SU-DHL-6 (cell line): ENCODE measurements at regions not wholly inside any gene's neighbourhood (a gene's known extent, or its start where the extent isn't known, plus 50 kb on each side); places are given as distances from the start of the nearest gene placed in this dataset.

Experiments
- H2AFZ ChIP-seq: fragments of 200-600 bp; sonication (generic); 2 replicates; pipeline ENCODE4 v1.6.1; 2014; ENCODE audit warnings: low read depth, mild to moderate bottlenecking, moderate library complexity, mixed read lengths, antibody characterized with exemption, low read length; ENCODE audit not compliant: severe bottlenecking
- H3F3A ChIP-seq: fragments of 200-600 bp; shearing (Covaris generic); 2 replicates; pipeline ENCODE4 v1.6.0; 2016; ENCODE audit warnings: antibody characterized with exemption, mild to moderate bottlenecking; ENCODE audit not compliant: insufficient read depth
- H3K27ac ChIP-seq: fragments of 200-600 bp; sonication (generic); 2 replicates; pipeline ENCODE4 v1.5.1; 2016; ENCODE audit warnings: low read depth, mild to moderate bottlenecking, low read length, moderate library complexity, mixed read lengths
- H3K27me3 ChIP-seq: fragments of 200-600 bp; sonication (generic), shearing (Covaris generic); 2 replicates; pipeline ENCODE4 v1.6.0; 2014; ENCODE audit warnings: mild to moderate bottlenecking, low read length
- H3K36me3 ChIP-seq: fragments of 200-600 bp; sonication (generic); 2 replicates; pipeline ENCODE4 v1.6.1; 2014; ENCODE audit warnings: mild to moderate bottlenecking, low read length, mixed read lengths
- H3K4me2 ChIP-seq: fragments of 300-600, 200-600 bp; shearing (Covaris generic), sonication (generic); 2 replicates; pipeline ENCODE4 v1.6.0; 2014; ENCODE audit warnings: low read length, low read depth, mild to moderate bottlenecking; ENCODE audit not compliant: poor library complexity, severe bottlenecking
- H3K4me3 ChIP-seq: fragments of 200-600 bp; sonication (generic); 2 replicates; pipeline ENCODE4 v1.5.1; 2014; ENCODE audit warnings: antibody characterized with exemption, low read length, mild to moderate bottlenecking, mixed read lengths; ENCODE audit not compliant: insufficient read depth, poor library complexity, severe bottlenecking
- H3K79me2 ChIP-seq: fragments of 200-600 bp; sonication (generic); 2 replicates; pipeline ENCODE4 v1.6.1; 2014; ENCODE audit warnings: mild to moderate bottlenecking, low read length, moderate library complexity; ENCODE audit not compliant: insufficient read depth
- H3K9ac ChIP-seq: fragments of 200-600 bp; sonication (generic); 2 replicates; pipeline ENCODE4 v1.7.0; 2014; ENCODE audit warnings: mild to moderate bottlenecking, low read length
- H3K9me2 ChIP-seq: fragments of 200-600 bp; sonication (generic); replicated peaks from 2 replicates; pipeline ENCODE4 v1.6.1; 2014; ENCODE audit warnings: low read length; ENCODE audit not compliant: insufficient read depth
- H3K9me3 ChIP-seq: fragments of 200-600 bp; sonication (generic); 2 replicates; pipeline ENCODE4 v1.6.1; 2014; ENCODE audit warnings: low read length, mixed read lengths; ENCODE audit not compliant: insufficient read depth
- H4K20me1 ChIP-seq: fragments of 200-600 bp; sonication (generic); 2 replicates; pipeline ENCODE4 v1.6.1; 2014; ENCODE audit warnings: low read depth, mild to moderate bottlenecking, antibody characterized with exemption, low read length, moderate library complexity, mixed read lengths
- EZH2phosphoT487 ChIP-seq: fragments of 200-600 bp; sonication (generic), shearing (Covaris generic); conservative IDR thresholded peaks from 2 replicates; pipeline ENCODE4 v1.6.1; 2018; ENCODE audit warnings: mild to moderate bottlenecking, antibody characterized with exemption, low read length, moderate library complexity, mixed read lengths
- TF ChIP-seq, protein P1 (sequence below): fragments of 200-600 bp; sonication (generic); IDR thresholded peaks from one replicate; pipeline ENCODE4 v1.5.1; 2017; ENCODE audit warnings: antibody characterized with exemption, mild to moderate bottlenecking, low read length, moderate library complexity; ENCODE audit not compliant: insufficient read depth, poor library complexity, severe bottlenecking

DNA sequence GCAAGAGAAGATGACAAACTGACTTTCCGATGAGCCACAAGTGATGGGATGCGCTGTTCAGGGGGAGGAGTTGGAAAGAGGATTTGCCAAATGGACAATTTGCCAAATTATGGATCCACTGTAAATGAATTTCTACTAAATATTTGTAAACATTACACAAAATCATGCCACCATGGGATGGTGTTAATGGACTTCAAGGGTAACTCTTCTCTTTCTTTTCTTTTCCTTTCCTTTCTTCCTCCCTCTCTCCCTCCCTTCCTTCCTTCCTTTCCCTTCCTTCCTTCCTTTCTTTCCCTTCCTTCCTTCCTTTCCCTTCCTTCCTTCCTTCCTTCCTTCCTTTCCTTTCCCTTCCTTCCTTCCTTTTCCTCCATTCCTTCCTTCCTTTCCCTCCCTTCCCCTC is 76.0 kb upstream of the PEG3 start:
- TF ChIP-seq, protein P1, sequence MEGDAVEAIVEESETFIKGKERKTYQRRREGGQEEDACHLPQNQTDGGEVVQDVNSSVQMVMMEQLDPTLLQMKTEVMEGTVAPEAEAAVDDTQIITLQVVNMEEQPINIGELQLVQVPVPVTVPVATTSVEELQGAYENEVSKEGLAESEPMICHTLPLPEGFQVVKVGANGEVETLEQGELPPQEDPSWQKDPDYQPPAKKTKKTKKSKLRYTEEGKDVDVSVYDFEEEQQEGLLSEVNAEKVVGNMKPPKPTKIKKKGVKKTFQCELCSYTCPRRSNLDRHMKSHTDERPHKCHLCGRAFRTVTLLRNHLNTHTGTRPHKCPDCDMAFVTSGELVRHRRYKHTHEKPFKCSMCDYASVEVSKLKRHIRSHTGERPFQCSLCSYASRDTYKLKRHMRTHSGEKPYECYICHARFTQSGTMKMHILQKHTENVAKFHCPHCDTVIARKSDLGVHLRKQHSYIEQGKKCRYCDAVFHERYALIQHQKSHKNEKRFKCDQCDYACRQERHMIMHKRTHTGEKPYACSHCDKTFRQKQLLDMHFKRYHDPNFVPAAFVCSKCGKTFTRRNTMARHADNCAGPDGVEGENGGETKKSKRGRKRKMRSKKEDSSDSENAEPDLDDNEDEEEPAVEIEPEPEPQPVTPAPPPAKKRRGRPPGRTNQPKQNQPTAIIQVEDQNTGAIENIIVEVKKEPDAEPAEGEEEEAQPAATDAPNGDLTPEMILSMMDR, result no peak
- no peak for TF ChIP-seq EZH2phosphoT487
- Histone ChIP-seq H3K27ac (no peak overlapping the region), H3K9me3 (no peaks in the 10 kb centered on the region), H4K20me1 (no peaks in the 10 kb centered on the region), H3F3A (no peaks in the 10 kb centered on the region), H3K27me3 (no peaks in the 10 kb centered on the region), H3K36me3 (no peaks in the 10 kb centered on the region), H3K4me3 (no peak overlapping the region), H3K79me2 (no peaks in the 10 kb centered on the region), H3K9me2 (no peaks in the 10 kb centered on the region), H2AFZ (no peak overlapping the region), H3K9ac (no peak overlapping the region), H3K4me2 (no peak overlapping the region)

DNA sequence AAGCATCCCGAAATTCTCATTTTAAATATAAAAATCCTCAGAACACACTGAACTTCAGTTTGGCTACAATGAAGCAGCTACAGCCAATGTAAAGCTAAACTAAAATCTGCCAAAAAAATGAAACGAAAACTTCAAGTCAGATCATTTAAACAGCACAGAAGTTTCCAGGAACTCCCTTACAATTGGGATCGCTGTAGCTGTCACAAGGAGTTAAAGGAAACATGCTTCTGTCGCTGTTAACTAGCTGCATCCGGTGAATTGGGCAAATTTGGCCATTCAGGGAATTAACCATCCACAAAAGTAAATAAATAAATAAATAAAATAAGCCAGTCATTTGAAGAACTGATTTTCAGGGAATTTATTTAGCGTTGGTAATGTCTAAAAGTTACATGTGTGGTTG is 77.0 kb upstream of the PEG3 start:
- no peak overlapping the region for H3K27ac ChIP-seq

DNA sequence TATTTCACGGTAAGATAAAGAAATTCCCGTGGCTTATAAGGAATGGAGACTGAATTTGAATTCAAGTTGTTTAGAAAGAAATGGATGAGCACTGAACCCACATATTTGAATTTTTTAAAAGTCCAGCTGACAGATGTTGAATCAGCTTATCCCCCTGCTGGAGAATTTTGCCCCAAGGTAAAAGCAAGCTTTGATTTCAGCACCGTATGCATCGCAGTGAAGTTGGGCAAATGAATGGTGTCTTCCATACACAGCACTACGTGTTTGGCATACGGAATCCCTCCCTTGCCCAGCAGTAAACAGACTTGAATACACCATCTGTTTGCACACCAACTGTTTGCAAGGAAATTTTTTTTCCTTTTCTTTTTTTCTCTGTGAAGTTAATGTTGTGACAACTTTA is 77.5 kb upstream of the PEG3 start:
- Histone ChIP-seq H3K79me2 (no peaks in the 10 kb centered on the region), H3F3A (no peaks in the 10 kb centered on the region), H4K20me1 (no peaks in the 10 kb centered on the region), H3K9me3 (no peaks in the 10 kb centered on the region), H3K36me3 (no peaks in the 10 kb centered on the region), H3K27me3 (no peaks in the 10 kb centered on the region), H3K9ac (no peak overlapping the region), H3K27ac (no peak overlapping the region), H3K4me2 (no peak overlapping the region), H3K9me2 (no peaks in the 10 kb centered on the region), H2AFZ (no peak overlapping the region), H3K4me3 (no peak overlapping the region)
- TF ChIP-seq, protein P1, result no peak
- TF ChIP-seq EZH2phosphoT487, result no peak

More for the DNA sequence above, 77.0 kb upstream of the PEG3 start:
- no peak overlapping the region for H2AFZ ChIP-seq
- no peaks in the 10 kb centered on the region for H4K20me1 ChIP-seq
- no peaks in the 10 kb centered on the region for H3K36me3 ChIP-seq
- H3K4me3 ChIP-seq, result no peak overlapping the region
- no peak overlapping the region for H3K9ac ChIP-seq
- H3K9me3 ChIP-seq, result no peaks in the 10 kb centered on the region
- no peak overlapping the region for H3K4me2 ChIP-seq
- no peaks in the 10 kb centered on the region for H3K79me2 ChIP-seq
- H3K9me2 ChIP-seq, result no peaks in the 10 kb centered on the region
- no peaks in the 10 kb centered on the region for H3K27me3 ChIP-seq
- TF ChIP-seq EZH2phosphoT487, result no peak
- TF ChIP-seq, protein P1, result no peak
- no peaks in the 10 kb centered on the region for H3F3A ChIP-seq
